Activated CD8-positive, alpha-beta memory T cell treated with anti-CD3 and anti-CD28 coated beads, Interleukin-2, amount 50 U/mL, for 48 hours (primary cell): ENCODE measurements at regions not wholly inside any gene's neighbourhood (a gene's known extent, or its start where the extent isn't known, plus 50 kb on each side); places are given as distances from the start of the nearest gene placed in this dataset.

Experiments used
- DNase-seq: peaks from one replicate; pipeline ENCODE4 v3.0.0-alpha.2; 2020

DNA sequence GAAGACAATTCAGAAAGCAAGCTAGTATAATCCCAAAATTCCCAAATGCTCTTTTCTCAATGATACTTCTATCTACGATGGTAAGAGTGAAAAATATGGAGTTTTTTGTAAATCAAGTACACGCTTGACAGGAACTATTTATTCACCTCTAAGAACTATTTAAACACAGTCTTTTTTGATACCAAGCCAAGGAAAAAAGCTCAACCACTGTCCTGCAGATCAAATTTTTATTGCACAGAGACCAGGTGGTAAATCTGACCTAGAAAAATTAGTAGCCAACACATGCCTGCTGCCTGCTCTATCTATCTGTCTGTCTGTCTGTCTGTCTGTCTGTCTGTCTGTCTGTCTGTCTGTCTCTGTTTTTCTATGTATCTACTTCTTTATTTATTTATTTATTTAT, 292.2 kb downstream of the MZT1 start:
- no peak for DNase-seq

DNA sequence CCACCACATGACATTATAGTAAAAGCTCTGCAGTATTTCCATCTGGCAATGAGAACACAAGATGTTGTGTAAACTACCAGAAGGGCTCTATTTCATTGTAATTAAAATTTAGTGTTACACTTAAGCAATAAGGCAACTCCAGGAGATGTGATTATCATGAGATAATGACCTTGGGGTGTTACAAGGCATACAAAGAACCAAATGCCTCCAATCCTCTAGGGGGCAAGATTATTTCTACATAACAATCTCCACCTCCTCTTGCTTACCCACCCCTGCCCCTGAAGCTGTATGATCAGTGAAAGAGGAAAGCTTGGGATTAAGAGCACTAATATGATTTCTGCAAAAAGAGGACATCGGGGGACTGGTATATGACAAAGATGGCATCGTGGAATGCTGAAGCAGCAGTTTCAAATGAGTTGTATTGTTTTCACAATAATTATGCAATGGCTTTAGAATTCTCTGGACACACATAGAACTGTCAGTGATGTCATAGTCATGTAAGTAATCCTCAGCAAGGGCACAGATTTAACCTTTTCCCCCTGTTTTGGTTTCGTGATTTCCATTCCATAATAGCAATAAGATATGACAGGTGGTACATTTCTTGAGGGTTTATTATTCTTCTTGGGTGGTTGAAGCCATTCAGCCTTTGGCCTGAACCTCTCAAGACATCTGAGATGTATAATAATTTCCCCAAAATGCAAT, 295.3 kb downstream of the MZT1 start:
- no peak for DNase-seq

- DNase-seq = no peak
These were observed 296.5 kb downstream of the MZT1 start for GRCh38 chr13:72430923-72431322.

DNA sequence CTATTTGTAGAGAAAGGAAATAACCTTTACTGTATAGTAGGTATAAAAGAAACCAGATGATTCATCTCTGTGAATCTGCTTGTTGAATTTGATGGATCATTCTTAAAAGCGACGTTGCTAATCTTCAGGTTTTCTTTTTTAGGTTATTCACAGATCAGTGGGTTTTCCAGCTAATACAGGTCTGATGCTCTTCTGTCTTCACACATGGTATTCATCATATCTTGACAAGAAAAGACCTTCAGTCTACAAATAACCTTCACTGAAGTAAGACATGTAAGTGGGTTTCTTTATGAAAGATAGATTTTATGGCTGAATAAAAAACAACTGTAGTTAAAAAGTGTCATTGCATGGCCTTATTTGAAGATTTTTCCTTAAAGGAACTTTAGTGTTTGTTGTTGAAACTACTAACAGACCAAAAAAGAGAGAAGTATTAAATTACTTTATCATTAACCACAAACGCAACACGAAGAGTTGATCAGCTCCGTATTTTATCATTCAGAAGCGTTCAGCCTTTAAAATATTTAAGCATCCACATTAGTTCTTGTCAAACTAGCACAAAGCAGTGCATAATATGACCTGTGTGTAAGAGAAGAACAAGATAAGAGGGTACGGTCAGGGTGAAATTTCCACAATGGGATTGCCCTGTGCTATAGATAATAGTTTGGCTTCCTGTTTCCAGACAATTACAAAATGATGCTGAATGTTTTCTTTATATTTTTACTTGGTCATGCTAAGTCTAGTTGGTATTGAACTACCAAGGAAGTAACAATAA, 299.5 kb downstream of the MZT1 start:
- DNase-seq = no peak

- no peak for DNase-seq
These were observed 303.4 kb downstream of the MZT1 start for GRCh38 chr13:72424059-72424458.

DNA sequence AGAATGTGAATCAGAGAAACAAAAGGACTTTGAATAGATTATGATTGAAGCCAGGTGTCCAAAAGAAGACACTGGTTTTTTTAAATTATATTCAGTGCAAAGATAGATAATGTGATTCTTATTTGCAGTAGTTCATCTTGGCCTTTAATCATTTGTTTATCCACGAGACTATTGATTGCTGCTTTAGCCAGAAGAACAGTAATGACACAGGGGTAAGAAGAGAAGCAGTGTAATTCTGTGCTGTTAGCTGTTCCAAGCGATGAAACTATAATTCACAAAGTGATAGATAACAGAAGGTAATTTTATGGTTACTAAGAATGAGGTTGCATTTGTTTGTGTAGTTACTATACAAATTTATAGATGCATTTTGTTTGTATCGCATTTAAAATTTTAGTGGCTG, 311.6 kb downstream of the MZT1 start:
- no peak for DNase-seq

DNA sequence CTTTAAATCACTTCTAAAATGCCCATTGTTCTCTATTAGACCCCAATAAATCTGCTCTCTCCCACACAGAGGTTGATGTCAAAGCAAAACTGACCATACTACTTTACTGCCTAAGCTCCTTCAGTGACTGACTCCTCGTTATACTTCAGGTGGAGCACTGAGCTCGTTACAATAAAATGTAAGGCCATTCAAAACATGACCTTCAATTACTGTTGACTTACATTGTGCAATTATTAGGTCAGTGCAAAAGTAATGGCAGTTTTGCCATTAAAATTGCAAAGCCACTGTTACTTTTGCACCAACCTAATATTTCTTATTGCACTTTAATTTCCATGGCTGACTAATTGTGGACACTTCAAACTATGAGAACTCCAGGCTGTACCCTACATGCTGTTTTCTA, 314.9 kb downstream of the MZT1 start:
- DNase-seq = no peak

GRCh38 chr13:72405441-72405840, 322.0 kb downstream of the MZT1 start:
- DNase-seq = no peak

DNA sequence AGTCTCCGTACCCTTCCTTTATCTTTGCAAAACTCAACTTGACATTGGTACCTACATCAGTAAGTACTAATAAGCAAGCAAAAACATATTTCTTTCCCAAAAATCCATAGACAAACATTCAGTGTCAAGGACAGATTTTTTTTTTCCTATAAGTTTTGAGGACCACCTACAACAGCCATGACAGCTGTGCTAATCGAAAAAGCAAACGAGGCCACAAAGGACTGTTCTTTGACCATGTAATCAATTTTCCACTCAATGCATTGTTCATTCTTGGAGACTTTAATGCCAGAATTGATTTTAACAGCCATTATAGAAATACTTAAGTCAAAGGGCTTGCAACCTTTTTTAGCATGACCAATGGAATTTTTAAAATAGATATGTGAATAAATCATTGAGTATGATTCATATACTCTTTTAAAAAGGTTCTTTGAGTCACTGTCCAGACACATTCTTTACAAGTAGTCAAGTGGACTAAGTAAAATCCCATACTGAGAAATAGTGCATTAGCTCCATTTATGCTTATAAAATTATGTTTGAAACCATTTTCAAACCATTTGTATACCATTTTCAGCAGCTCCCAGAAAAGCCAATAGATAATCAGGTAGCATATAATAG, 323.9 kb downstream of the MZT1 start:
- no peak for DNase-seq

DNA sequence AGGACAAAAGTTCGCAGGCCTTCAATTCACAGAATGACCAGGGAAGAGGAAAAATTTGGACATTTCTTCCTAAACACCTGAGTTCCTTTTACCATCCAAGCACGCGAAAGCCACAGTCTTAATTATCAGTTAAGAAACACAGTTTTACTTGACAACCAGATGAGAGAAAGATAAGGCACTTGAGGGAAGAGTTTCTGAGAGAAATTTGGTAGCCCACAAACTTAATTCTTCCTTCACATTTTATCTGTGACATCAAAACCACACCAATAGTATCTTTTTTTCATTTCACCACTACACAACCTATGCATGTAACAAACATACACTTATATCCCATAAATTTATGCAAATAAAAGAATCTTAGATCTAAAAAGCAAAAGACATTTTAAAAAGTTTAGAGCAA, 326.6 kb downstream of the MZT1 start:
- DNase-seq = no peak

GRCh38 chr13:72399351-72399750, 328.1 kb downstream of the MZT1 start:
- no peak for DNase-seq

DNA sequence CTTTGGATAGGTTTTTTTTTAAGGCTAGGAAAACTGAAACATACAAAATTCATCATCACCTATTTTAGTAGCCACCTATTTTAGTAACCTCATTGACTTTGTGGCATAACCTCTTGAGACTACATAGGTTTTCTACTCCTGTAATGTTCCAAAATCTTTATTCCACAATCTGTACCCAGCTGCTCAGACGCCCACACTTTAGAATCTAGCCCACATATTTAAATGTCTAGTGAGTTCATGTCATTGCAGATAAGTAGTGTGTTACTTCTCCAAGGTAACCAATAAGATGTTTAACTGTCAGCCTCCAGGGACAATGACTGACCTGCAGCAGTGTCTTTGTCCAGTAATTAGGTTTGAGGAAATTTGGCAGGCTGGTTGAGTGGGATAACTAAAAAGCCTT, 330.2 kb downstream of the MZT1 start:
- no peak for DNase-seq

GRCh38 chr13:72390909-72391308, 336.5 kb downstream of the MZT1 start:
- no peak for DNase-seq

DNA sequence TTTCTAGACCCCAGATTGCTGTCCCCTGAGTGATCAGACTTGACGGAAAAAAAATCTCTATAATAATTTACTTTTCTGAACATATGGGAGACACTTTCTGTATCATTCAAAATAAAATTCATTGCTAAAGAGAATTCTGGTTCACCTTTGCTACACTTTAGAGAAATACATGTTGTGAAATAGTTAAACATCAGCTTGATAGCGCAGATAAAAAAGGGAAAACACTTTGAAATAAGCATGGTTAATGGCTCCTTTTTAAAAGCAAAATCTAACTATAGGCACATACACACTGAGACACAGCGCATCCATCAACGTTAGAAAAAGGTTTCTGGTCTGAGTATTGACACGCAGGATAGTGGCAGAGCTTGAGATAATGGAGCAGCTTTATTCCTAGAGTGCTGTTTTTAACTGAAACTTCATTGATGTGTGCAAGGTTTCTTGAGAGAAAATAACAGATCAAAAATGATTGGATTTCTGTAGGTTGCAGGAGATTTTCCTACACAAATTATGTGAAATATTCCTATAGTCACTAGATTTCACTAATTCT, 341.2 kb downstream of the MZT1 start:
- no peak for DNase-seq

DNA sequence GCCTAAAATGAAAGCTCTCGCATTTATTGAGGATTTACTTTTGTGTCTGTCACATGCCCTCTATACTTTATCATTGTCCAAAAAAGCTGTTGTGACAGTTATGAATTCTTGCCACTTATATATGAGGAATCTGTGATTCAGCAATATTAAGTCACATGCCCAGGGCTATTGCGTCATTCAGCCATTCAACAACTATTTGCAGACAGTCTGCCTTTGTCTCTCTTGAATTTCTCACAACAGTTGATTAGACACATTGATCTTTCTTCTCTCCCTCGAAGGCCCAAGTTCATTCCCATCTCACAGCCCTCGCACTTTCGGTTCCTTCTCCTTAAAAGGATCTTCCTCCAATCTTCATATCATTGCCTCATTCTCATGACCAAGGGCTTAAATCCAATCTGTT, 342.6 kb downstream of the MZT1 start:
- DNase-seq = no peak

DNA sequence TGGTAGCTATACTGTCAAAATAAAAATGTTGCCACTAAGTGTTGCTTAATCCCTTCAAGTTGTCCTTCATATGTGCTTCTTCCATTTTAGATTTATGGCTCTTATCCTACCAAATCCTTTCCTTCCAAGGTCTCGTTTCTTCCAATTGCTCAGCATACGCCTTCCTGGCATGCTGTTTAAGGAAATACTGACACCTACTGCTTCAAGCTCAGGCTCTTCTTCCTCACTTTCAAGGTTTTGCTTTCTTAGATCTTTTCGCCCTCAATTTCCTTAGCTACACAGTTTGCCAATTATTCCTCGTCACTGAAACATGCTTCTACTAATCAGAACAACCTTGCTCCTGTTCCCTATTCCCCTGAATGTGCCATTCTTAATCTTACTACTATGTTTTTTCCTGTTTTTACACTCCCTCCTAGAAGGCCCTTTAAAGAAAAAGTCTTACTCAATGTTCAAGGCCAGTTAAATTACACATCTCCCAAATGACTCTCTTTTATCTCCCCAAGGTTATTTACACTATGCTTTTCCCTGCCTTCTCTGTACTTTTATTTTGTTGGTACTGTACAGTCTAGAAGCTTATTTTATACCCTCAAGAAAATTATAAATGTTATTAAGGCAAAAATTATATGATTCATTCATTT, 343.1 kb downstream of the MZT1 start:
- DNase-seq = no peak

DNA sequence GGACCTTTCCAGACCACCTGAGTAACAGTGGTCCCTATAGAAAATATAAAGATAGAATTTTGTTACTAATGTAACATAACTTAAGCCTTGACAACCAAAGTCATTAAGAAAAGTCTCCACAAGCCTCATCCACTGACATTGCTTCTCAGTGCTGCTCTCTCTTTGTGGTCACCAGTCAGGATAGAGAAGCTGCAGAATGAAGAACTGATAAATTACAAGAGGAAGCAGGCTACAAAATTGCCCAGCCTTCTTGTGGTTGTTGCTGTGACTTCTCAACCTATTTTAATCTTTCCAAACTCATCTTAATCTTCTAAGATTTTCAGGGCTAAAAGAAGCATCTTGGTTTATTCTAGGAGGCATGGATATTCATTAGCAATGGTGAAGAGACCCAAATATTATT, 343.8 kb downstream of the MZT1 start:
- no peak for DNase-seq

DNA sequence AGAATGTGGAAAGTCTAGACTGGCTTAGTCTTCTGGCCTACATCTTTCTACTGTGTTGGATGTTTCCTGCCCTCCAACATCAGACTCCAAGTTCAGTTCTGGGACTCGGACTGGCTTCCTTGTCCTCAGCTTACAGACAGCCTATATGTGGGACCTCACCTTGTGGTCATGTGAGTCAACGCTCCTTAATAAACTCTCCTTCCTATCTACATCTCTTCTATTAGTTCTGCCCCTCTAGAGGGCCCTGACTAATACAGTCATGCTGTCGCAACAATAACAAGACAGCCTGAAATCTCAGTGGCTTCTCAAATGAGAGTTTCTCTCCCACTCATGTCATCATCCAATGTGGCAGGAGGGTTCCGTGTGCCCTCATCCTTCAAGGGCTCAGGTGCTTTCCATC, 347.8 kb downstream of the MZT1 start:
- DNase-seq = no peak

- DNase-seq = no peak
These were observed 359.4 kb downstream of the MZT1 start for GRCh38 chr13:72368031-72368430.

- no peak for DNase-seq
These were observed 380.7 kb downstream of the MZT1 start for GRCh38 chr13:72346716-72347115.

GRCh38 chr13:72342364-72342763, 385.1 kb downstream of the MZT1 start:
- DNase-seq = no peak

DNA sequence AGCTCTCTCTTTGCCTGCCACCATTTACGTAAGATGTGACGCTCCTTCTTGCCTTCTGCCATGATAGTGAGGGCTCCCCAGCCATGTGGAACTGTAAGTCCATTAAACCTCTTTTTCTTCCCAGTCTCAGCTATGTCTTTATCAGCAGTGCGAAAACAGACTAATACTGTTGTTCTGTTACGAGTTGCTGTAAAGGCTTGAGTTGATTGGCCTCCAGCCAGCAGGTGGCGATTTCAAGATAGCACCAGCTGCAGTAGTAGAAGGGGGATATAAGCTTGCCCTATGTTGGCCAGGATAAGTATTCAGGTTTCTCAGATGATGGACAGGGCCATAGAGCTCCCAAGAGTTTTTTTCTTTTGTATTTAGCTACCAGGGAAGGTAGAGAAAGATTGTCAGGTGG, 385.5 kb downstream of the MZT1 start:
- no peak for DNase-seq

DNA sequence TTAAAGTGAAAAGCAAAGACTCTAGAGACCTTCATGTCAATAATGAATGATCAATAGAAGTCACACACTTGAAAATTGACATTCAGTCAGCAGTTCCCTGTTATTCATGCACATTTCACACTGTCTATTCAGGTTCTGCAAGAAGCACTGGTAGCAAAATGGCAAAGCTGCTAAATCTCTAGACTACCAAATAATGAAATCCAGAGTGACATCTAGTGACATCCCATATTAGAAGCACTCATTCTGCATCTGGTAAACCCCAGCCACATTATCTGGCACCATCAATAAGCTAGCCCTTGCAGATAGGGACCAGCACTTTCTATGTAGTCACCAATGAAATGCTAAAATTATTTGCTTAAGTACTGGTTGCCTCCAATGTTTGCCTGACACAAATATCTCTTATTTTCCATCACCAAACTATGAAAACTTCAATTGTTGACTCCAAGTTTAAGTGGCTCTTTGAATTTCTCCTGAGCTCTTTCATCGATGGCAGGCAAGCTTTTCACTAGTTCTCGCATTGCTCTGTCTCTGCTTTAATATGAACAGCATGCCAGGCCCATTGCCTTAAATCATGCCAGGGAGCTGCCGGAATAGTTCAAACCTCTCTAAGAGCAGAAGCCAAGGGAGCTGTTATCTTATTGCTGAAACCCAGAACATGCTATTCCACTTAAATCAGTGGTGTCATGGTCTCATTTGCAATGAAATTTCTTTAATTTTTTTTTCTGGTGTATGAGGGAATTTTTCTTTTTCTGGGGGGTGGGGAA, 409.9 kb downstream of the MZT1 start:
- DNase-seq = no peak
